ENCODE measurements at regions not wholly inside any gene's neighbourhood (a gene's known extent, or its start where the extent isn't known, plus 50 kb on each side); places are given as distances from the start of the nearest gene placed in this dataset.

DNA sequence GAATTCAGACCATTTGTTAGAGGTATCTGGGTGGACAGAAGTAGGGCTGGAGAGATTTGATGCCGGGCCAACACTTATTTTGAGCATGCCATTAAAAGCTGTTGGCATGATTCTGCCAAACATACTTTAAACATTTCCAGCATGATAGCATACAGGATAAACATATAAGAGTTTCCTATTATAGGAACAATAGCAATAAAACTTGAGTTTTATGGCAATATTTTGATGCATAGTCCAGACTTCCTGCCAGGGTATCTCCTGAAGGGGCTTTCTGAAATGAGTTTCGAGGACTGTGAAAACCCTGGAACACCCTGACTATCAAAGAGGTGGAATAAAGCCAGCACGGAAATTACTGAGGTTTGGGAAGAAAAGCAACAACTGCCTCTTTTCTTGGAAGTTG lies 1398.0 kb upstream of the NXPH2 start:
- peaks cover 0 to 2% (median 0%) of the 10 kb centered on the region in 3 donors for H3K27me3 Mint-ChIP-seq (ENCODE audit: low read depth in 3 of 3)
- peaks cover 10 to 45% (median 34%) of the 10 kb centered on the region in 6 donors for H3K9me3 Mint-ChIP-seq
- DNase-seq, result no peak
- no peaks in the 10 kb centered on the region for H3K4me1 Mint-ChIP-seq
- no peak overlapping the region for H3K27ac Mint-ChIP-seq
- H3K4me3 Mint-ChIP-seq, result no peak overlapping the region
- H3K36me3 Mint-ChIP-seq, result peaks cover 0 to 4% (median 0%) of the 10 kb centered on the region in 3 donors

DNA sequence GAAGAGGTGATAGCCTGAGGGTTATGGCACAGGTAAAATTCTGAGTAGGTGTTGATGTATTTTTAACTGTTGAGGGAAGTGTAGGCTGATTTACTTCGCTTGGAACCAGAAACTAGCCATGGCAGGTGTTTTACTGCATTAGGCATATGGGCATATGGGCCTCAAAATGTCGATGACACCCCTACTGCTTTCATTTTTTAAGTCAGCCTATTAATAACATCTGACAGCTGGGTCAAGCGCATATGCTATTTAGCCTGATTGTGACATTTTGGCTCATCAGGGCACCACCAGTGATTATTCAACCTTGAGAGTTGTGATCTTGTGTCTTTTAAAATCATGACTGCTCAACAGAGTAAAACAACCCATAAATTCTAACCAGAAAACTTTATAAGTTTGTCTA lies 1396.9 kb upstream of the NXPH2 start:
- peaks cover 0 to 4% (median 0%) of the 10 kb centered on the region in 3 donors for H3K36me3 Mint-ChIP-seq
- H3K4me3 Mint-ChIP-seq, result no peak overlapping the region
- no peaks in the 10 kb centered on the region for H3K4me1 Mint-ChIP-seq
- no peak overlapping the region for H3K27ac Mint-ChIP-seq
- peaks cover 0 to under 1% (median 0%) of the 10 kb centered on the region in 3 donors for H3K27me3 Mint-ChIP-seq (ENCODE audit: low read depth in 3 of 3)
- no peak for DNase-seq
- H3K9me3 Mint-ChIP-seq, result peaks cover 10 to 48% (median 38%) of the 10 kb centered on the region in 6 donors

DNA sequence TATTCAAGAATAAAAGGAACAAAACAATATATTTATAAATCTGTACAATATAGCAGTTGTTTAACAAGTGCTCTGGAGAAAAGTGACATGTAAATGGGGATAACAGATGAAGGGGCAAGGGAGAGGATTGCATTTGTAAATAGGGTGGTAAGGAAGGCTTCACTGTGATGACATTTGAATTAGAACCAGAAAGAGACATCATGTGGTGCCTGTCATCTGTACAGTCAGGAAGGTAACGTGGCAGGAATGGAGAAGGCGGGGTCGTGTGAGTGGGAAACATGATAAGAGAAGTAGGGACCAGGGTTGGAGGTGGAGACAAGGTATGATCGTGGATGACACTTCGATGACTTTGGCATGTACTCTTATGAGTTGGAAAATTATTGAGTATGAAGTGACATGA lies 1393.6 kb upstream of the NXPH2 start:
- Mint-ChIP-seq H3K9me3 (peaks cover 5 to 54% (median 37%) of the 10 kb centered on the region in 6 donors), H3K4me1 (no peaks in the 10 kb centered on the region), H3K4me3 (no peak overlapping the region), H3K27me3 (ENCODE audit: low read depth in 3 of 3) (no peaks in the 10 kb centered on the region), H3K27ac (no peak overlapping the region), H3K36me3 (no peaks in the 10 kb centered on the region)
- no peak for DNase-seq

DNA sequence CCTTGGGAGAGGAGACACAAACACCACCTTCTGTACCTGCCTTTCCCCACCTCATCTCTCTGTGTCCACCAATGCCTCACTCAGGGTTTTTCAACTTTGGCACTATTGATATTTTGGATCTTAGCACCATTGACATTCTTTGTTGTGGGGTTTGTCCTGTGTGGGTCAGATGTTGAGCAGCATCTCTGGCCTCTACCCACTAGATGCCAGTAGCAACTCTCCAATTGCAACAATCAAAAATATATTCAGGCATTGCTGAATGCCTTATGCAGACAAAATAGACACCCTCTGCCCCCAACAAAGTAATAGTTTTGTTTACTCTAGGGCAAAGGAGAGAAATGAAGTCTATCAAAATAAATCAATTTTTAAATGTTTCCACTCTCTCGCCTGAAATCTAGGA lies 1384.3 kb upstream of the NXPH2 start:
- Mint-ChIP-seq H3K9me3 (peaks cover 22 to 61% (median 33%) of the 10 kb centered on the region in 6 donors), H3K4me1 (no peaks in the 10 kb centered on the region), H3K36me3 (peaks cover 0 to 4% (median 0%) of the 10 kb centered on the region in 3 donors), H3K4me3 (no peak overlapping the region), H3K27me3 (ENCODE audit: low read depth in 3 of 3) (peaks cover 0 to 1% (median 0%) of the 10 kb centered on the region in 3 donors), H3K27ac (no peak overlapping the region)
- no peak for DNase-seq

DNA sequence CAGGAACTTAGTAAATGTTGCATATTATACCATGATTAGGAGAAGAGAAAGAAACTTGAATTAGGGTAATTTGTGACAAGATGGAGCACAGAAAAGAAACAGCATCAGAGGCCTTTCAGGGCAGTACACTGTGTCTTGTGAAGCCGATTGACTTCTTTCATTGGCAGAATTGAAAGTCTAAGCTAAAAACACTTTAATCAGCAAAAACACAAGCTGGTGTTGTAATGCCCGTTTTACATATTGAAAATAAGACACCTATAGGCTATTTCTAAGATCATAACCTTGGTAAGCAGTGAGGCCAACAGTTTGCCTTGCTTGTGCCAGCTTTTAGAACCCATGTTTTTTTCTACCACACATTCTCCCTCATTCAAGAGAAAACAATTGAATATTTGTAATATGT lies 1378.1 kb upstream of the NXPH2 start:
- H3K27ac Mint-ChIP-seq, result no peak overlapping the region
- H3K9me3 Mint-ChIP-seq, result peaks cover 16 to 78% (median 26%) of the 10 kb centered on the region in 6 donors
- H3K4me3 Mint-ChIP-seq, result no peak overlapping the region
- H3K4me1 Mint-ChIP-seq, result no peaks in the 10 kb centered on the region
- H3K36me3 Mint-ChIP-seq, result no peaks in the 10 kb centered on the region
- H3K27me3 Mint-ChIP-seq (ENCODE audit: low read depth in 3 of 3), result peaks cover 0 to 1% (median 0%) of the 10 kb centered on the region in 3 donors
- DNase-seq, result no peak

DNA sequence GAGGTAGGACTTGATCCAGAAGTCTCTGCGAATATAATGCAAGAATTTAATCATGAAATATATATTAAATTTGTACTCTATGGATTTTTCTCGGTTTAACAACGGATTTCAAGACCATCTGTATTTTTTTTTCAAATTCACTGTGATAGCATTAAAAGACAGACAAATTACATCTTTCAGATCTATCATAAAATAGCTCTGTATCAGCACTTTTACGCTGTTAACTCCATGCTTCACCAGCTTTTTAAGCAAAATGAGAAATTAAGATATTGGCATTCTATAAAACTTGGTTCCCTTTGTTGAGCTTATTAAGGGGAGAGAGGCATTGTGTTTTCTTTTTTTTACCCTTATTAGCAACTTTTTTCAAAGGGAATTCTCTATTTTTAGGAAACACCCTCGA lies 1377.6 kb upstream of the NXPH2 start:
- peaks cover 0 to 1% (median 0%) of the 10 kb centered on the region in 3 donors for H3K27me3 Mint-ChIP-seq (ENCODE audit: low read depth in 3 of 3)
- H3K4me1 Mint-ChIP-seq, result no peaks in the 10 kb centered on the region
- DNase-seq, result no peak
- H3K36me3 Mint-ChIP-seq, result no peaks in the 10 kb centered on the region
- H3K4me3 Mint-ChIP-seq, result no peak overlapping the region
- H3K27ac Mint-ChIP-seq, result no peak overlapping the region
- peaks cover 16 to 78% (median 29%) of the 10 kb centered on the region in 6 donors for H3K9me3 Mint-ChIP-seq

DNA sequence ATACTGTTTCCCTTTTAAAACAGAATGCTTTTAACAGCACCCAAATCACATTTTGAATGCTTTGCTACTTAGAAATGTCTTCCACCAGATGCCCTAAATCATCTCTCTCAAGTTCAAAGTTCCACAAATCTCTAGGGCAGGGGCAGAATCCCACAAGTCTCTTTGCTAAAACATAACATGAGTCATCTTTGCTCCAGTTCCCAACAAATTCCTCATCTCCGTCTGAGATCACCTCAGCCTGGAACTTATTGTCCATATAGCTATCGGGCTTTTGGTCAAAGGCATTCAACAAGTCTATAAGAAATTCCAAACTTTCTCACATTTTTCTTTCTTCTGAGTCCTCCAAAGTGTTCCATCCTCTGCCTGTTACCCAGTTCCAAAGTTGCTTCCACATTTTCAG lies 1374.5 kb upstream of the NXPH2 start:
- no peaks in the 10 kb centered on the region for H3K36me3 Mint-ChIP-seq
- H3K9me3 Mint-ChIP-seq, result peaks cover 5 to 48% (median 20%) of the 10 kb centered on the region in 6 donors
- no peak overlapping the region for H3K4me3 Mint-ChIP-seq
- no peak overlapping the region for H3K27ac Mint-ChIP-seq
- H3K4me1 Mint-ChIP-seq, result no peaks in the 10 kb centered on the region
- peaks cover 0 to 1% (median 0%) of the 10 kb centered on the region in 3 donors for H3K27me3 Mint-ChIP-seq (ENCODE audit: low read depth in 3 of 3)
- DNase-seq, result no peak

DNA sequence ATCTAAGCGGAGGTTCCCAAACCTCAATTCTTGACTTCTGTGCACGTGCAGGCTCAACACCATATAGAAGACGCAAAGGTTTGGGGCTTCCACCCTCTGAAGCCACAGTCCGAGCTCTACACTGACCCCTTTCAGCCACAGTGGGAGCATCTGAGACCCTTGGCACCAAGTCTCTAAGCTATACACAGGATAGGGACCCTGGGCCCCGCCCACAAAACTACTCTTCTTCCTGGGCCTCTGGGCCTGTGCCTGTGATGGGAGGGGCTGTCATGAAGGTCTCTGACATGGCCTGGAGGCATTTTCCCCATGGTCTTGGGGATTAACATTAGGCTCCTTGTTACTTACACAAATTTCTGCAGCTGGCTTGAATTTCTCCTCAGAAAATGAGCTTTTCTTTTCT lies 1374.1 kb upstream of the NXPH2 start:
- Mint-ChIP-seq H3K27me3 (ENCODE audit: low read depth in 3 of 3) (peaks cover 0 to 1% (median 0%) of the 10 kb centered on the region in 3 donors), H3K4me1 (no peaks in the 10 kb centered on the region), H3K4me3 (no peak overlapping the region), H3K9me3 (peaks cover 4 to 44% (median 19%) of the 10 kb centered on the region in 6 donors), H3K36me3 (no peaks in the 10 kb centered on the region), H3K27ac (no peak overlapping the region)
- DNase-seq, result no peak

DNA sequence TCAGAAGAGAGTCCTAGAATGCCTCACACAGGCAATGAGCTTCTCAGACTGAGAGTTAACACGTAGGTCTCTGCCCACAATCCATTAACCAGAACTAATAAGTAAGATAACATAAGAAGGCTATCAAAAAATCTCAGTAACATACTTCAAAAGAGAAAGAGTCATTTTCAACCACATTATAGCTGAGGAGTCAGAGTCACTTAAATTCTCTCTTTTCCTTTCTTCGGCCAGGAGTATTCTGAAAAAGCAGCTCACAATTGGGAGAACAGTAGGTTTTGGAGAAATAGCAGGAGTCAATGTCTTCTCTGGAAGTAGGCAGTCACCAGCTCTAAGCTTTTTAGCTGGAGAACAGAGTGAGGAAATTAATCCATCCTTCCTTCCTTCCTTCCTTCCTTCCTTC lies 1364.4 kb upstream of the NXPH2 start:
- Mint-ChIP-seq H3K4me3 (no peak overlapping the region), H3K27me3 (ENCODE audit: low read depth in 3 of 3) (peaks cover 0 to 2% (median 0%) of the 10 kb centered on the region in 3 donors), H3K9me3 (peaks cover 6 to 37% (median 22%) of the 10 kb centered on the region in 6 donors), H3K36me3 (no peaks in the 10 kb centered on the region), H3K4me1 (no peaks in the 10 kb centered on the region), H3K27ac (no peak overlapping the region)
- DNase-seq, result no peak

DNA sequence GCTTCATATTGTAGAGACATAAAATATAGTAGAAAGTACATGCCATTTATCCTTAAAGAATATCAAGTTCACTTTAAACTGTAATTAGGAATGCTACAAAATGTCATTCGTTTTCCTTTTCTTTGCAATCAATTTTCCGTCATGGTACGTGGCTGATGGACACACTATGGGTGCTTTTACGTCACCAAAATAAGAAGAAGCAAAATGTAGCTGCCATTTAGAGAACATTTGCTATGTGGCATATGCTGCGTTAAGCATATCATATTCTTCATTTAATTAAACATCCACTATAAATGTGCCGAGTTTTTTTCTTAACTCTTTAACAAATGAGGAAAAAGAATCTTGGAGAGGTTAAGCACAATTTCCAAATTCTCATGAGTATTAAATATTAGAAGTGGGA lies 1358.5 kb upstream of the NXPH2 start:
- Mint-ChIP-seq H3K4me3 (no peak overlapping the region), H3K9me3 (peaks cover 6 to 32% (median 10%) of the 10 kb centered on the region in 6 donors), H3K4me1 (no peaks in the 10 kb centered on the region), H3K27me3 (ENCODE audit: low read depth in 3 of 3) (peaks cover 0 to 2% (median 0%) of the 10 kb centered on the region in 3 donors), H3K36me3 (no peaks in the 10 kb centered on the region), H3K27ac (no peak overlapping the region)
- DNase-seq, result no peak

DNA sequence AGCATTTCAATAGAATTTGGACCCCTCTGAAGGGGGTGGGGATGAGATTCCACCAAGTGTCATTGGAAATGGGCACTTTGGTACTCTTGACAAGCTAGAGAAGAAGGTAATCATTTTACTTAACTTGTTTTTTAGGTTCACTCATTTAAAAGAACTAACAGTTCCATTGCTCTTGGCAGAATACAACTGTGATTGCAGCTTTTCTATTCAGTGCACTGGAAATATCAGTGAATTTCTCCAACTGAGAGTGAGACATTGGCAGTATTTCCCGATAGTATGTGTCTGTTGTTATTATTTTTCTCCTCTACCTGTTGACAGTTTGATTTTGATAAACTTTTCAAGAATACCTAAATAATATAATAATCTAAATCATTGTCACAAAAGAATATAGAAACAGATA lies 1356.7 kb upstream of the NXPH2 start:
- no peaks in the 10 kb centered on the region for H3K36me3 Mint-ChIP-seq
- peaks cover 0 to 2% (median 0%) of the 10 kb centered on the region in 3 donors for H3K27me3 Mint-ChIP-seq (ENCODE audit: low read depth in 3 of 3)
- no peak for DNase-seq
- H3K27ac Mint-ChIP-seq, result no peak overlapping the region
- H3K9me3 Mint-ChIP-seq, result peaks cover 6 to 38% (median 16%) of the 10 kb centered on the region in 6 donors
- H3K4me1 Mint-ChIP-seq, result no peaks in the 10 kb centered on the region
- H3K4me3 Mint-ChIP-seq, result no peak overlapping the region

DNA sequence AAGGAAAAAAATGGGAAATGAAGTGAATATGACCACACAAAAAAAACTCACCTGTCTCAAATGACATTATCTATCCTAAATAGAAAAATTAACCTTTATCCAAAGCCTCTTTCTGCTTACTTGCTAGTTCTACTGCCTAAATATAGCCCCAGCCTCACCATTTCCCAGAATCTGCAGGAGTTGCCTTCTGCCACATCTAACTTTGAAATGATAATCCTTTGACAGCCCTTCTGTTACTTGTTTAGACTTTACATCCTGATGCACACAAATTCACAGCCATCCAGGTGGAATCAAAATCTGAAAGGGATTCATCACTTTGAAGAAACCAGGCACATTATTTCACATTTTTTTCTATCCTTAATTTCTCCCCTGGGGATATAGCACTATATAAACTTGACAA lies 1356.2 kb upstream of the NXPH2 start:
- Mint-ChIP-seq H3K4me1 (no peaks in the 10 kb centered on the region), H3K36me3 (no peaks in the 10 kb centered on the region), H3K27me3 (ENCODE audit: low read depth in 3 of 3) (peaks cover 0 to 2% (median 0%) of the 10 kb centered on the region in 3 donors), H3K9me3 (peaks cover 6 to 40% (median 16%) of the 10 kb centered on the region in 6 donors), H3K27ac (no peak overlapping the region), H3K4me3 (no peak overlapping the region)
- DNase-seq, result no peak

DNA sequence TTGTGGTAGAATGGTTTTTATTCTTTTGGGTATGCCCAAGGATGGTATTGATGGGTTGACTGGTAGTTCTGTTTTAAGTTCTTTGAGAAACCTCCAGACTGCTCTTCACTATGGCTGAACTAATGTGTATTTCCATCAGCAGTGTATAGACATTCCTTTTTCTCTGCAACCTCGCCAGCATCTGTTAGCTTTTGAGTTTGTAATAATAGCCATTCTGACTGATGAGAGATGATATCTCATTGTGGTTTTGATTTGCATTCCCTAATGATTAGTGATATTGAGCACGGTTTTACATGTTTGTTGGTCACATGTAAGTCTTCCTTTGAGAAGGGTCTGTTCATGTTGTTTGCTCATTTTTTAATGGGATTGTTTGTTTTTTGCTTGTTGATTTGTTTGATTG lies 1348.7 kb upstream of the NXPH2 start:
- H3K4me1 Mint-ChIP-seq, result no peaks in the 10 kb centered on the region
- DNase-seq, result no peak
- H3K9me3 Mint-ChIP-seq, result peaks cover 12 to 41% (median 19%) of the 10 kb centered on the region in 6 donors
- no peak overlapping the region for H3K27ac Mint-ChIP-seq
- H3K4me3 Mint-ChIP-seq, result no peak overlapping the region
- no peaks in the 10 kb centered on the region for H3K36me3 Mint-ChIP-seq
- no peaks in the 10 kb centered on the region for H3K27me3 Mint-ChIP-seq (ENCODE audit: low read depth in 3 of 3)

DNA sequence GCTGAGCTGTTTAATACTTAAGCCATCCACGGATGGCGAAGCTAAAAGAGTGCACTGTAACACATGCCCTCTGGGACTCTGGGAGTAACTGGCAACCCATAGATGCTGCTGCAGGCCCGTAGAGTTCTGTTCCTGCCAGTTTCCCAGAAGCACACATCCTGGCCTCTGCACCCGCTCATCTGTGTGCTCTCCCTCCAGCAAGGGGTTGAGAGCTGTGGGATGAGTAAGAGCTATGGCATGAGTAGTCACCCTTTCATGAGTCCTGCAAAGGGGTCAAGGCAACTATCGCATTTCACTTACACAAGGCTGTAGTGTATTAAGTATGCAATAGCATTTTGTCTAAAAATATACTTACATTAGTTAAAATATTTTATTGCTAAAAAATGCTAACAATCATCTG lies 1341.8 kb upstream of the NXPH2 start:
- Mint-ChIP-seq H3K4me3 (no peak overlapping the region), H3K27ac (no peak overlapping the region), H3K4me1 (no peaks in the 10 kb centered on the region), H3K27me3 (ENCODE audit: low read depth in 3 of 3) (peaks cover 0 to 3% (median 0%) of the 10 kb centered on the region in 3 donors), H3K9me3 (peaks cover 4 to 44% (median 25%) of the 10 kb centered on the region in 6 donors), H3K36me3 (no peaks in the 10 kb centered on the region)
- DNase-seq, result no peak

DNA sequence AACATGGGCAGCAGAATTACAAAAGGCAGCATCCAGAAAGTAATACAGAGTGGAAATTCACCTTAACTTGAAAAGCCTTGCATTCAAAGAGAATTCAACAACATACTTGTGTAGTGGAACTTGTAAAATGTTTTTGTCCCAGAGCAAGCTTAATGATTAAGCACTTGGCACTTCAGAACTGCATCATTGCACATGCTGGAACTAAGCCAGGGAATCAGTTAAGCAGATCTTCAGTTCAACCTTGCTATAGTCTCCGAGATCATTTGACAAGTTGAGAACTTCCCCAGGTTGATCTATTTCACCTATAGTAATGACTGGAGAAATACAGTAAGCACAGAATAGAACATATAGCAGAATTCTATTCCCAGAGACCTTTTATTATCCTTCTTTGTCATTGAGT lies 1337.2 kb upstream of the NXPH2 start:
- H3K4me3 Mint-ChIP-seq, result no peak overlapping the region
- no peak overlapping the region for H3K27ac Mint-ChIP-seq
- H3K36me3 Mint-ChIP-seq, result no peaks in the 10 kb centered on the region
- H3K4me1 Mint-ChIP-seq, result no peaks in the 10 kb centered on the region
- no peak for DNase-seq
- peaks cover 0 to 4% (median 0%) of the 10 kb centered on the region in 3 donors for H3K27me3 Mint-ChIP-seq (ENCODE audit: low read depth in 3 of 3)
- peaks cover 0 to 38% (median 16%) of the 10 kb centered on the region in 6 donors for H3K9me3 Mint-ChIP-seq

Measured in immature natural killer cell (primary cell).